ENCODE measurements at regions not wholly inside any gene's neighbourhood (a gene's known extent, or its start where the extent isn't known, plus 50 kb on each side); places are given as distances from the start of the nearest gene placed in this dataset.
"Not testable (repeated sequence)": the region's sequence is repeated elsewhere in the genome, so short reads cannot be mapped to it uniquely, and the experiment has no call there.

GRCh38 chr20:52303281-52303950 is 111.8 kb upstream of the ZFP64 start:
- no peak overlapping the region for H3K4me3 ChIP-seq (ENCODE audit: low read depth in 2 of 2, low read length in 2 of 2)
- no peaks in the 10 kb centered on the region for H3K36me3 ChIP-seq (ENCODE audit: control insufficient read depth, insufficient read depth, low read length)
- H3K27ac ChIP-seq (ENCODE audit: low read length), result no peak overlapping the region
- BruUV-seq (replicated peaks), result no TSS peak
- POLR2A ChIA-PET, result no interaction called here
- ATAC-seq (no peak), DNase-seq (ENCODE audit: low read depth, low spot score) (no peak)
- H3K27me3 ChIP-seq (ENCODE audit: control insufficient read depth, insufficient read depth, low read length), result no peaks in the 10 kb centered on the region; the same call in 1 of the 2 replicates
- TF ChIP-seq TCF7L2 (IDR thresholded peaks at IDR 0.05; ENCODE audit: low read depth, low read length) (no peak), SIN3A (IDR thresholded peaks at IDR 0.05; ENCODE audit: borderline replicate concordance, insufficient read depth, low read depth, low read length) (no peak), POLR2AphosphoS5 (IDR thresholded peaks at IDR 0.05; ENCODE audit: low read depth, low read length) (no peak), REST (IDR thresholded peaks at IDR 0.05; ENCODE audit: insufficient read depth in 1 of 2, low read depth in 2 of 2, low read length in 1 of 2) (no peak), CTCF (IDR thresholded peaks at IDR 0.05) (no peak)
- CTCF ChIA-PET, result no interaction called here
- H3K4me1 ChIP-seq (ENCODE audit: control insufficient read depth, insufficient read depth, low read length), result no peaks in the 10 kb centered on the region
- intact Hi-C loops (cut with micrococcal nuclease; ENCODE audit: unreplicated experiment) (no loop called here), in situ Hi-C loops (cut with HindIII; ENCODE audit: low pct_unique_long_range_greater_than_20kb, low sequenced_read_pairs) (no loop called here)
- H3K9me3 ChIP-seq (ENCODE audit: control insufficient read depth, insufficient read depth, low read depth, low read length), result no peaks in the 10 kb centered on the region

GRCh38 chr20:52302736-52303135 is 111.2 kb upstream of the ZFP64 start:
- Histone ChIP-seq H3K36me3 (ENCODE audit: control insufficient read depth, insufficient read depth, low read length) (no peaks in the 10 kb centered on the region), H3K9me3 (ENCODE audit: control insufficient read depth, insufficient read depth, low read depth, low read length) (no peaks in the 10 kb centered on the region), H3K27ac (ENCODE audit: low read length) (no peak overlapping the region), H3K27me3 (ENCODE audit: control insufficient read depth, insufficient read depth, low read length) (no peaks in the 10 kb centered on the region), H3K4me1 (ENCODE audit: control insufficient read depth, insufficient read depth, low read length) (no peaks in the 10 kb centered on the region), H3K4me3 (ENCODE audit: low read depth in 2 of 2, low read length in 2 of 2) (no peak overlapping the region)
- ChIA-PET POLR2A (no interaction called here), CTCF (no interaction called here)
- intact Hi-C loops (cut with micrococcal nuclease; ENCODE audit: unreplicated experiment) (no loop called here), in situ Hi-C loops (cut with HindIII; ENCODE audit: low pct_unique_long_range_greater_than_20kb, low sequenced_read_pairs) (no loop called here)
- TF ChIP-seq REST (IDR thresholded peaks at IDR 0.05; ENCODE audit: insufficient read depth in 1 of 2, low read depth in 2 of 2, low read length in 1 of 2), result no peak
- TF ChIP-seq CTCF (IDR thresholded peaks at IDR 0.05), result no peak
- TF ChIP-seq POLR2AphosphoS5 (IDR thresholded peaks at IDR 0.05; ENCODE audit: low read depth, low read length), result no peak
- TF ChIP-seq TCF7L2 (IDR thresholded peaks at IDR 0.05; ENCODE audit: low read depth, low read length), result no peak
- no peak for TF ChIP-seq SIN3A (IDR thresholded peaks at IDR 0.05; ENCODE audit: borderline replicate concordance, insufficient read depth, low read depth, low read length)
- no peak for DNase-seq (ENCODE audit: low read depth, low spot score)
- ATAC-seq, result no peak
- no TSS peak for BruUV-seq (replicated peaks)

- in situ Hi-C loops (cut with HindIII; ENCODE audit: low pct_unique_long_range_greater_than_20kb, low sequenced_read_pairs); H3K27me3 ChIP-seq (ENCODE audit: control insufficient read depth, insufficient read depth, low read length); H3K4me3 ChIP-seq (ENCODE audit: low read depth in 2 of 2, low read length in 2 of 2); H3K27ac ChIP-seq (ENCODE audit: low read length); H3K9me3 ChIP-seq (ENCODE audit: control insufficient read depth, insufficient read depth, low read depth, low read length); BruUV-seq (replicated peaks); H3K36me3 ChIP-seq (ENCODE audit: control insufficient read depth, insufficient read depth, low read length); DNase-seq (ENCODE audit: low read depth, low spot score); intact Hi-C loops (cut with micrococcal nuclease; ENCODE audit: unreplicated experiment); H3K4me1 ChIP-seq (ENCODE audit: control insufficient read depth, insufficient read depth, low read length); ATAC-seq; POLR2A ChIA-PET; CTCF ChIA-PET: not testable (repeated sequence)
Measured at GRCh38 chr20:52302051-52302450, 110.5 kb upstream of the ZFP64 start.
